HG03095 (cell line): ENCODE measurements at regions not wholly inside any gene's neighbourhood (a gene's known extent, or its start where the extent isn't known, plus 50 kb on each side); places are given as distances from the start of the nearest gene placed in this dataset.

Experiments
- ATAC-seq: cut with Tn5 transposase; IDR thresholded peaks from one replicate; pipeline ENCODE4 v1.9.1; 2021; ENCODE audit warnings: moderate library complexity; ENCODE audit not compliant: unreplicated experiment

- no peak for ATAC-seq
Observed at GRCh38 chr20:57114290-57115005, 152.0 kb downstream of the BMP7 start.

GRCh38 chr20:57117296-57117695, 149.1 kb downstream of the BMP7 start:
- no peak for ATAC-seq

GRCh38 chr20:57118107-57118769, 148.2 kb downstream of the BMP7 start:
- ATAC-seq: no peak
